ENCODE measurements at regions not wholly inside any gene's neighbourhood (a gene's known extent, or its start where the extent isn't known, plus 50 kb on each side); places are given as distances from the start of the nearest gene placed in this dataset.

DNA sequence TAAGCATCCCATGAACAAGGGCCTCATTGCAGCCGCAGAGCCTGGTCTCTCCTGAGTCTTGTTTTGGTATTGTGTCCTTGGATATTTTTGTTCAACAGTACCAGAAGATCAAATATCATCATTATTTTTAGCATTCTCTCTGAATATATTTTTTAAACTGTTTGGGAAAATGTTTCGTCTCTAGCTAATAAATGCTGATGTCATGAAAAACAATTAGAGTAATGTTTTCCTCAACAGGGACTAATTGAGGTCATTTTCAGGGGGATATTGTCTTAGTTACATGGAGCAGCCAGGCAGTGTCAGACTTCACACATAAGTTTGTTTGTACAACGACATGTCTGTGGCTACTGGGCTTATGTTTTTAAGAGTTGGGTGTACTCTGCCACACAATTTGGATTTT lies 805.3 kb upstream of the SOX9 start:
- DNase-seq = no peak

DNA sequence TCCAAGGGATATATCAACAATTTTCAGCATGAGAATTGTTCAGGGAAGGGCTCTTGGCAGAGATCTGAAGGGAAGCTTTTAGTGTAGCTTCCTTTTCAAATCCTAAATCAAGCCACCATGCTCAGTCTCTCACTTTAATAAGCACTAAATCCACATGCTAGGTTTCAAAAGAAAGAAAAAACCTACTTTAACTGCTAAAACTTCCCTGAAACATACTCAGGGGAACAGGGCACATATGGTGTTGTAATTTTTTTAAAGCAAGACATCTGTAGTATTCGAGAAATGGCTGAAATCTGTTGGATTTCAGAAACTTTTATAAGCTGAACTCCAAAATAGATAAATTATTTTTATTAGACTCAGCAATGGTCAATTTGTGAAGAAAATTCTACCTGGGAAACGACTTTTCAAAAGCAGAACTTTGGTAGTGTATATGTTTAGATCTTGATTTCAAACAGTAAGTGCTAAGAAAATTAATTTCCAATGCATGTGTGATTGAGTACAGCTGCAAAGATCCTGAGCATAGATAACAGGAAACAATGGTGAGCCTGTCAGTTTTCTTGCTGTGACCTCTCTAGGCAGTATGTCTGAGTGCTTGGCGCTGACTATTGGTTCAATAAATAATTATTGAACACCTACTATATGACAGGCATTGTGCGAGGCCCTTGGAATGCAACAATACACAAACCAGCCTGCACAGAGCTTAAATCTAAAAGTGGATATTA lies 804.5 kb upstream of the SOX9 start:
- DNase-seq = no peak

DNA sequence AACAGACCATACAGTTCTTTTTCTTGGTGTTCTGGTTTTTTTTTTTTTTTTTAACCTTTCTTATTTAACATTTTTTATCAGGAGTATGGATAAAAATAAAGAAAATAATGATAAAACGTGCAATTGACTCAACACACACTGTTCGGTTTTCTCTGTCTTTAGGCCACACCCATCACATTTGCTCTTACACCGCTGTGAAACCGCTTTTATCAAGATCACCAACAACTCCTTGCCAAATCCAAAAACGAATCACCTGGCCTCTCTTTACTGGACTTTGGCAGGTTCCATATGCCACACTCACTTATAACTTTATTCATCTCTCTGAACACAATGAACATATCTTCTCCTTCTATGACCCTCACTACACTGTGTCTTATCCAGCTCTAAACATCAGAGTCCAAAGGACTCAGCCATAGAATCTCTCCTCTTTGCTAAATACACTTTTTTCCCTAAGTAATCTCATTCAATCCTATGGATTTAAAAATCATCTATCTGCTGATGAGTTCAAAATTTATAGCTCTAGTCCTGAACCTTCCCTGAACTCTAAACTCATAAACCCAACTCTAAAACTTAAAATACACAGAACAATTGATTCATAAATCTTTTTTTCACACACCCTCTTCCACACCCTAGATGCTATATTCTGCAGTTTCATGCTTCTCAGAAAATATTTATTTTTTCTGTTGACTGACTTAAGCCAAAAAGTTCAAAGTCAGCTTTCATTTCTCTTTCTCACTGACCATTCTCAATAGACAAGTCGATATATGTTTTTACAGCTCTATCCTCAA lies 800.6 kb upstream of the SOX9 start:
- no peak for DNase-seq

DNA sequence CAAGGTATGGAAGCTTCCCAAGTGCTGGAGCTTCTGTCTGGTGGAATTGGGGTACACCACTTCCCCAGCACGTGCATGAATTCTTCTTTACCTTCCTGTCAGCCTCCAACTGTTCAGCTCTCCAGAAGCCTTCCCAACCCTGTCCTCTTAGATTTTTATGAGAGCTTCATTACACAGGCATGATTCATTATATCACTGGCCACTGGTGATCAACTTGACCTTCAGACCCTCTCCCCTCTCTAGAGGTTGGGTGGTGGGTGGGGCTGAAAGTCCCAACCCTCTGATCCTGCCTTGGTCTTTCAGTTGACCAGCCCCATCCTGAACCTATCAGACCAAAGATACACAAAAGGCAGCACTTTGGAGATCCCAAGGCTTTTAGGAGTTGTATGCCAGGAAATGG lies 795.7 kb upstream of the SOX9 start:
- no peak for DNase-seq

DNA sequence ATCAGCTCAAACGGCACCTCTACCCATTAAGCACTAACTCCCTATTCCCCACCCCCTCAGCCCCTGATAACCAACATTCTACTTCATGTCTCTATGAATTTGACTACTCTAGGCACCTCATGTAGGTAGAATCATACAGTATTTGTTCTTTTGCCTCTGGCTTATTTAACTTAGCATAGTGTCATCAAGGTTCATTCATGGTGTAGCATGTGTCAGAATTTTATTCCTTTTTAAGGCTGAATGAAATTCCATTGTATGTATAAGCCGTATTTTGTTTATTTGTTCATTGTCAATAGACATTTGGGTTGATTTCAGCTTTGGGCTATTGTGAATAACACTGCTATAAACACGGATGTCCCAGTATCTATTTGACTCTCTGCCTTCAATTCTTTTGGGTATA lies 794.9 kb upstream of the SOX9 start:
- no peak for DNase-seq

DNA sequence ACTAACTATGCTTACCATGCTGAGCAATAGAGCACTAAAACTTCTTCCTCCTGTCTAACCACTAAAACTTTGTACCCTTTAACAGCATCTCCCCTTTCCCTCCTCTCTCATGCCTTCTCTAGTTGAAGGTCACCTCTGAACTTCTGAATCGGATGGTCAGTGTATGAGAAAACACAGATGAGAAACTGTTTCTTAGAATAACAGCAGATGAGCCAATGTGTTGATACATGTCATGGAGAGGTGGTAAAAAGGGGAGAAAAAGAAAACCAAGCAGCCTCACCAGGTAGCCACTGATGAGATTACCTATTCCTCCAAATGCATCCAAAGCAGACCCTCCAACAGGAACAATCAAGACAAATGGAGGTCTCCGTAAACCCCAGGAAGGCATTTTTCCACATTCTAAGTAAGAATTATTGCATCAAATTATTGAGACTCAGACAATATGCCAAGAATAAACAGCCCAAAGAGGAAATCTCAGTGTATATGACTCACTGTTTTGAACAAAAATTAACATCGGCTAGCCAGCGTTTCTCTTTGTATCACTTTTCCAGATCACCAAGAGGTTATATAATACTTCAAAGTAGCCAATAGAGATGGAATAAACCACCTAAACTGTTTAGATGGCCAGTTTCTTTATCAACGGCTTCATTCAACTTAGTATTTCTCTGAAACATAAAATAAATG lies 793.3 kb upstream of the SOX9 start:
- DNase-seq = no peak

DNA sequence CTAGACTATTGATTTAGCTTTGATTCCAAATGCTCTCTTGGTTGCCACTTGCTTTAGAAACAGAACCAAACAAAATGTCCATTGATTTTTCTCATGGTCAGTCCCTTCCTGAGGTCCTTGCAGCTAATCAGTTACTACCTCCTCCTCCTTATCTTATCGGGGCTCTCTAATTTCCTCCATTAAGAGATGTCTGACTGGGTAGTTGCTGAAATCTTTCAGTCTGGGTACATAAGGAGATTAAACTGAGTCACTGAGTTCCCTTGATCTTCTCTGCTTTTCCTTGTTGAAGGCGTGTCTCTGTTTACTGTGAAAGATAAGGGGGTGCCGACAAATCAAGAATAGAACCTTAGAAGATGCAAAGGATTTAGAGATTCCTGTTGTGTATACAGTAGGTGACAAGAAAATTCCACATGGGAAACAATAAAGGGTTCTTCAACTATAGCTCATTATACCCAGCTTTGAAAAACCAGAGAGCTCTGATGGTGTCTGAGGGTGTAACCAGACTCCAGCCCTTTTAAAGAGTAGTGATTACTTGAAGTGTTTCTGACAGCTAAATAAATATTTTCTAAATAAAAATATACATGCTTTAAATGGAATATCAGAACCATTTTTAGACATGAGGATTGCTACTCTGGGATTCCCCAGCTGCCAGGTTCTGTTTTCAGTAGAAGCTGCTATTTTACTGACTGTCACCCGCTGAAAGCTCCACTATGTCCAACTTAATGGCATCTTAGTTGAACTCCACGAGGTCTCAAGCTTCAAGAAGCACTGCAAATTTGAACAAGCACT lies 791.3 kb upstream of the SOX9 start:
- no peak for DNase-seq

DNA sequence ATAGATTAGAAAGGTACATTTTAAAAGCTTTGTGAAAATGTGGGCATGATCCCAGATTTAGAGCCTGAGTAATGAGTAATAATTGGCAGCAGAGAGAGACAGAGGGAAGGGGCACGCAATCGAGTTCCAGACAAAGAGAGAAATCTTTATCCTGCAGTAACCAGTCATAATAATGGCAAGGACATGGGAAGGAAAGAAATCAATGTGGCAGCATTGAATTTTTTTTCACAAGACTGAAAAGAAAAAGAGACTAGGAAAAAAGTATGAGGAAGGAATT lies 790.8 kb upstream of the SOX9 start:
- no peak for DNase-seq

DNA sequence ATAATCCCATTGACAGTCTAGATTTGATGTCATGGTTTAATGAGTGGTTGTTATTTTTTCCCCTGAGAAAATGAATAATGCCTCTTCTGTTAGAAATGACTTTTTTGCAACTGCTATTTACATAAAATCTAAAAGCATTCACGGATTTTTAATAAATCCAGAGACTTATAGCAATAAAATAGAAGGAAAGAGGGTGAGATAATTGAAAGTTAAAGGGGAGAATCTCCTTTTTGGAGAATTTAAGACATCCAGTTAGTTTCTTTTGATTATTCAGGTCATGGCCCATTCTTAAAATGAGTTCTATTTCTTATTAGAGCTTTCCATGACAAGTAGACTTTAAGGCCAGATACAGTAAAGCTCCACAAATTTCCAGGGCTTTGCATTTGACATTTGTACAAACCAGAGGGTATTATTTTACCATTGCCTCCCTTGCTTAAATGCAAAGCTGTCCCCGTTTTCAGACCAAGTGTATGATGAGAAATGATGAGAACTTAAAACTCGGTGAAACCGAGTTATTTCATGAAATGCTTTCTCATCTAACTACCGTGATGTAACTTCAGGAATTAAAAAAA lies 789.0 kb upstream of the SOX9 start:
- no peak for DNase-seq

DNA sequence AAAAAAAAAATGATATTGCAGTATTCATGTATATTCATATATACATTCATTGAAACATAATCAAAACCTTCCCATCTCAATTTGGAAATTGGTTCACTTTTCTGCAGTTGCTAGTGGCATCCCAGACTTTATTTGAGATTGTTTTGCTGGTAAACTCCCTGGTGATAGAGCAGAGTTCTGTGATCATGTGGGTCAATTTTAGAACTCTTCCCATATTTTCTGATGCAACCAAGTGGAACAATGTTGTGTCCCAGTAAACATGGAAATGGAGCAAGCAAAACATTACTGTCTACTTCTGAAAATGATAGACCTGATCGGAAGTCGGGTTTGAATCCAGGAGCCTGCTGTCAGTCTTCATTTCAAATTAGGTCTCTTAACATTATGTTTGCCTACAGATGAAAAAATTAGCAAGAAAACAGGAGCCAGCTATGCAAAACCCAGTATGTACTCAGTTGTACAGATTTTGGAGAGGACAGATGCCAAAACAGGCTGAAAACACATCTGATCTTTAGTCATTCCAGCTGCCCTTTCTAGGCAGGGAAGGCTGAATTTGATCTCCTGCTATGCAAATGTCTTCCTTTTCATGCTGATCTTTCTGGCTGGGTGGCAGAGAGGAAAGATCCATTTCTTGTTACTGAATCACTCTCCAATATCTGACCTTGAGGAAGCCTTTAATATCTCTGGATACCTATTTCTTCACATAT lies 786.6 kb upstream of the SOX9 start:
- no peak for DNase-seq

DNA sequence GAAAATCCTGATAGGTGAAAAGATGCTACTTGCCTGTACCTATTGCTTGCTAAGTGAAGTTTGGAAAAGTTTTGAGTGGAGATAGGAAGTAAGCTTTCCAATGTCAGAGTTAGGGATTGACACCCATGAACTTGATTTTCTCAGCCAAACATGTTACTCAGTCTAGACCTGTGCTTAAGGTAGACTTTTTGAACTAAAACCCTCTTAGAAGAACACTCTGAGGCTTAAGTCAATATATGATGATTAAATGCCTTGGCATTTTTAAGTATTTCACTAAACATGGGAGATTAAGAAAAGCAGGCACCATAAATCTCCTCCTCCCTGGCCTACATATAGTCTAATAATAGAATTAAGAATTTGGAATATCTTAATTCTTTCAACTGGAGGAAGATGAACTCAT lies 785.6 kb upstream of the SOX9 start:
- no peak for DNase-seq

DNA sequence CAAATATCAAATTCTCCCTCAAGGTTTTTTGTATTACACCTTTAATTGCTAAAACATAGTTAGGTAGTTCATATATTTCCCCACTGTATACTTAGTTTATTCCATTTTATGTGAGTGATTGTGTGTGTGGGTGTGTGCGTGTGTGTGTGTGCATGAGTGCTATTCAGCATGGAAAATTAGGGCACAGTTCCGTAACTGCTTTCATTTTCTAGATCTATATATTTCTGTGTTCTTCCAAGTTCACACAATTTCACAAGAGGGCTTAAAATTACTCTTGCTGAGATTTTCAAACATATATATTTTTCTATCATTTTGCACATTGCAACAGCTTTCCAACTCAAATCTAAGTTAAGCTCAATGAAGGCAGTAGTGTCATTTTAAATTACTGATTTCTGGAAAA lies 782.9 kb upstream of the SOX9 start:
- no peak for DNase-seq

DNA sequence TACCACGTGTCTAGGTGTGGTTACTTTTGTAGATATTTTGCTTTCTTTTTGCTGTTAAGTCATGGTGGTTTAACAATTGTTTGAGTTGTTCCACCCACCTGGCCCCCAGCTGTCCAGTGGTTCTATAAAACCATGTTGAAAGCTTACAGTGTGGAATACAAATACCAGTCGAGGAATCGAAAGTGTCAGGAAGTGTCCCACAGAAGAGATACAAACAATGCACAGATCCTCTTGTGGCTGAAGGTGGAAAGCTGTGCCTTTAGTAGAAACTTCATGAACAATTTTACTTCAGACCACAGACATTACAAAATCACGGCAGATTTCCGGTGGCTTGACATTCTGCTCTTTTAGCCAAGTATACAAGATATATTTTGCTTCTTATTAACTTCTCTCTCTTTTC lies 782.4 kb upstream of the SOX9 start:
- no peak for DNase-seq

DNA sequence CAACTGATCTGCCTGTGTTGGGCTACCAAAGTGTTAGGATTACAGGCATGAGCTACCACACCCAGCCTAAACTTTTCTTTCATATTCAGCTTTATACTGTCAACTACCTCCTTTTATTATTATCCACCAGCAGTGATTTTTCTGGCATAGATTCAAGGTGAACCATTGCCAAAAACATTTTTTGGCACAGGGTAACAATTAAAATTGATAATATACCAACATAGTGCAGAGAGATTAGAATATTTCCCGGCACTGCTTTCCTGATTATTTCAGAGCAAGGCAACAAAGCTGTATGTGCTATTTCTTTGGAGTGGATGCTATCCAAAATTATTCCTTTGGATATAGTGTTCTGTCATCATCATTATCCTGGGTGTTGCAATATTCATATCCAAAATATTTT lies 781.6 kb upstream of the SOX9 start:
- no peak for DNase-seq

DNA sequence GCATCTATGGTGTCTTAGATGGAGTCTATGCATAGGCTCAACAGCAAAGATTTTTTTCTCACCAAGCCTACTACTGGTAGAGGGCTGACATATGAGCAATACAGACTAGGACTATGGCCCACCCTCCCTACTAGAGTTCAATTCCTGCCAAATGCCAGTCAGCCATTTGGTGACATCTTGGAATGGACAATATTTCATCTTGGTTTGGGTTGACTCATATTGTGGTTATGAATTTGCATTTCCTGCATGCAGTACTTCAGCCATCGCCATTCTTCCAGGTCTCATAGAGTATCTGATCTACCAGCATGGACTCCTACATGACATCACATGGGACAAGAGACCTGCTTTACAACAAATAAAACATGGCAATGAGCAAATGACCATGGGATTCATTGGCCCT lies 778.1 kb upstream of the SOX9 start:
- DNase-seq = no peak

DNA sequence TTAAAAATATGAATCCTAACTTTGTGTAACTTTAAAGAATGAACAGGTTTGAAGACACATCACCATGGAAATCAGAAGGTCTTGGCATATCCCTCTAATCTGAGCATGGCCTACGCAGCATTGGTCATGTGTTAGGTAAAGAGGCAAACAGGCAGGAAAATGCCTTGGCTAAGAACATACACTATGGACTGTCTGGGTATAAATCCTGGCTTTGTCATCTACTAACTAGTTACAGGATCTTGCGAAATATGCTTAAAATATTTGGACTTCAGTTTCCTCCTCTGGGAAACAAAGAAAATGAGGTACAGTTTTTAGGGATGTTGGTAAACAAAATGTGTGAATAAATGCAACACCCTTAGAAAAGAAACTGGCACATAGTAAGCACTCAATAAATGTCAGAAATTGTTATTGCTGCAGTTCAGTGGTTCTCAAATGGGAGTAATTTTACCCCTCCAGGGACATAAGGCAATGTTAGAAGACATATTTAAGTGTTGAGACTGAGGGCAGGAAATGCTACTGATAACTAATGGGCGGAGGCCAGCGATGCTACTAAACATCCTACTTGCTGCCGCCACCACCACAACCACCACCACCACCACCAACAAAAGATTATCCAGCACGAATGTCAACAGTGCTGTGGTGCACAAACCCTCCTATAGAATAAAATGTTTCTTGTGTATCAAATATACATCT lies 770.8 kb upstream of the SOX9 start:
- DNase-seq = no peak

DNA sequence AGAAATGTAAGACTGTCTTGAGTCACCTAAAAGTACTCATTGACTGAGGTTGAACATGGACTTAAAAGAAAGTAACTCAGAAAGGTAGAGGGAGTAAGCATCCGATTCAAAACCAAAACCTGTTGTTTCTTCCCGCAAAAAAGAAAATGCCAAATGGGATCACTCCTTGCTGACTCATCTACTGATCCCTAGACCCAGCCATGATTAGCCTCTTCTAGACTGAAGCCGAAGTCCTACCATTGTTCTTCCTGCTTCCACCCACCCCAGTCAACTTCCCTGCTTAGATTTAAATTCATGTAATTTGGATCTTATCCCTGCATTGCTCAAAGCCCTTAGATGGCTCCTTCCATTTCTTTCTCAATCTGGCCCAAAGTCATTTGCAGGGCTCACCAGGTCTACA lies 760.5 kb upstream of the SOX9 start:
- DNase-seq = no peak

DNA sequence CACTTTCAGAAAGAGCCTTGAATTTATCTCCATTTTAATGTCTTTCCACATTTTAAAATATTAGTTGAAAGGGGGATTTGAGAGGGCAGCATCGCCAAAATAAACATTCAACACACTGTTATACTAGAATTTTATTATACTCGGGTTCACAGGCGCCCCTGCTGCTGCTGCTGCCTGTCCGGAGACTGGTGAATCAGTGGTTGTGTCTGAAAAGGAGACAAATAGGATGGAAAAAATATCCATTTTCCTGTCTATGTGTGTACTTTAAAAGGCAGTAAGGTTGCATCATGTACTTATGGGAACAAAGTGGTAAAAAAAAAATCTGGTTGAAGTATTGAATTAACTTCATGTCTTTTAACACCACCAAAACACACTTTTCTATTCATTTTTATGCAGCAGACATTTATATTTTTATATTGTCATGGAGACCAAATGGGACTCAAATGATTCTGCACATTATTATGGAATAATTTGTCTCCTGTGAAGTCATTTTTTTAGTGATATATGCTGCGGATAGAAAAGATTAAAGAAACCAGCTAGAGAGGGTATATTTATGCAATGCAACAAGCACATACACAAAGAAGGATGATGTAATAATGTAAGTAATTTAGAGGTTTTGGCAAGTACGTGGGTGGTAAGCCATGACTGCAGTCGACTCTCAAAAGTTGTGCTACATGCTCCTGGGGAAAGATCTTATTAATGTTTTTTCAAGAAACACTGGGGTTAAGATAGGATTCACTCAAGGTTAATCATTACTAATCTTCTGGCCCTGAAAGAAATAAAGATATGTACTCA lies 759.0 kb upstream of the SOX9 start:
- DNase-seq = no peak

DNA sequence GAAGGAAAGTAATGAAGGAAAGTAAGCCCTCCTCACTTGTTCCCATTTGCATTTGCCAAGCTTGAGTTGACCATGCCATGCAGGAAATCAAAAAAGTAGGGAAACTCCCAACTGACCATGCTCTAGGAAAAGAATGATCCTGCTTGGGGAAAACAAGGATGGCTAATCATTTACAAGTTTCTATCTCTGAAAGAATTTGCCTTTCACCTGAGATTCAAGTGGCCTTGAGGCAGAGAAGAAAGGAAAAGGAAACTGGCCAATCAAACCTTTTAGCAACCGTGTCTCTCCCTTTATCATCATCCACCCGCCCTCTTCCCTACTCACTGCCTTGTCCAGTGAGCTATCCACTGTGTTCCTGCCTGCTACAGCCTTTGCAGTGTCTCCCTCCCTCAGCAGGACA lies 757.2 kb upstream of the SOX9 start:
- no peak for DNase-seq

DNA sequence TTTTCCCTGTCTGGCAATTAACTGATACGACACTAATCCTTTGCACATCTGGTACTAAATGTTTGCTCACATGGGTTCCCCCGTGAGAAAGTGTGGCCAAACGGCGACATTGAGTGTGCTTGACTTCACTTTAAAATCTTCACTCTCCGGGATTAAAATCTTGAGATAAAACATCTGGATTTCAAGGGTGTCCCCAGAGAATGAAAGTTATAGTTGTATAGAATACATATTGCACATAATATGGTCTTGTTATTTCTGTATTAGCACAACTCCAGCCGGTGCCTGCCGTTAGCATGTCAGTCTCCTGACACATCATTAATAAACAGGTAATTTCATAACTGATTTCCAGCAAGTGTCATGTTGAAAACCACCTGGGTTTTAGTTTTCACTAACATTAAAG lies 749.0 kb upstream of the SOX9 start:
- DNase-seq = no peak

DNA sequence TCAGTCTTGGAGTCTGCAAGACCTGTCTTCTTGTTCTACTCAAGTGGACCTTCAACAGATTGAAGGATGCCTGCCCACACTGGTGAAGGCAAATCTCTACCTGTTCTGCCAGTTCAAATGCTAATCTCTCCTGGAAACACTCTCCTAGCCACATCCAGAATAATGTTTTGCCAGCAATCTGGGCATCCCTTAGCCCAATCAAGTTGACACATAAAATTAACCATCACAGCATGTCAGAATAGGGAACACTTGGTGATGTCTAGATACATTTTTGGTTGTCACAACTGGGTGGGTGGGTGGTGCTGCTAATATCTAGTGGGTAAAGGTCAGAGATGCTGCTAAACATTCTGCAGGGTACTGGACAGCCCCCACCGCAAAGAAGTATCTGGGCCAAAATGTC lies 744.9 kb upstream of the SOX9 start:
- DNase-seq = no peak
